K562 (cell line): ENCODE measurements at regions not wholly inside any gene's neighbourhood (a gene's known extent, or its start where the extent isn't known, plus 50 kb on each side); places are given as distances from the start of the nearest gene placed in this dataset.

Experiments
- ATAC-seq: fragments of 200-7000 bp; cut with Tn5 transposase; 3 replicates; pipeline ENCODE4 v1.9.1; 2020; ENCODE audit warnings: moderate library complexity
- BruUV-seq: library from RNA; stranded (reverse); fragments of 400-500 nt; replicated peaks from 2 replicates; lab custom pipeline; 2021; lab: Mats Ljungman, UMichigan
- CTCF ChIA-PET: fragments of 300-600 bp; formaldehyde crosslinking; extraction: SDS; loops from one replicate; lab custom pipeline; 2021; ENCODE audit warnings: low intra/inter-chr PET ratio; lab: Yijun Ruan, JAX
- POLR2A ChIA-PET: fragments of 300-600, 350-650 bp; sonication (Branson Sonifier 250); formaldehyde crosslinking; extraction: SDS; loops from one replicate; lab custom pipeline; 2021; ENCODE audit warnings: antibody characterized with exemption, inconsistent platforms; lab: Yijun Ruan, JAX
- DNase-seq, 4 experiments: peaks; one replicate each; pipeline versions ENCODE4 v3.0.0 to v3.0.0-alpha.2; 2011 to 2018; ENCODE audit warnings: low spot score in 3 of 4, mixed read lengths in 3 of 4; ENCODE audit errors: extremely low read depth in 1 of 4
- FAIRE-seq: peaks from 2 replicates; lab custom pipeline; 2011; peaks lifted over from hg19 to GRCh38; lab: Jason Lieb, UNC
- H2AFZ ChIP-seq: 2 replicates; pipeline ENCODE4 v1.6.0; 2011; ENCODE audit warnings: low read depth, low read length, control low read depth, inconsistent platforms
- H3K27ac ChIP-seq: fragments of 200-600 bp; 3 replicates; pipeline ENCODE4 v1.8.0; 2011; ENCODE audit warnings: low read depth, mild to moderate bottlenecking, control low read depth, inconsistent platforms, low read length, moderate library complexity, mixed read lengths; ENCODE audit errors: extremely low read depth
- H3K27me3 ChIP-seq, 2 experiments: fragments of 300-600 bp in 1 of 2; 2 replicates in 1 of 2; 3 replicates in 1 of 2; pipeline versions ENCODE4 v1.6.0 to v1.8.0; 2011; ENCODE audit warnings: inconsistent platforms in 2 of 2, low read length in 2 of 2, mild to moderate bottlenecking in 1 of 2, mixed read lengths in 1 of 2, moderate library complexity in 1 of 2; ENCODE audit not compliant: control insufficient read depth in 2 of 2, insufficient read depth in 2 of 2
- H3K36me3 ChIP-seq: fragments of 300-600 bp; 3 replicates; pipeline ENCODE4 v1.8.0; 2011; ENCODE audit warnings: mild to moderate bottlenecking, low read length, inconsistent platforms; ENCODE audit not compliant: control insufficient read depth, insufficient read depth
- H3K4me1 ChIP-seq, 2 experiments: fragments of 200-600 bp in 1 of 2; replicated peaks in 1 of 2; 2 replicates in 1 of 2; 3 replicates in 1 of 2; pipeline versions ENCODE4 v1.5.1 to v1.8.0; 2011; ENCODE audit warnings: inconsistent platforms in 2 of 2, low read length in 2 of 2, mild to moderate bottlenecking in 1 of 2, mixed read lengths in 1 of 2, moderate library complexity in 1 of 2; ENCODE audit not compliant: control insufficient read depth in 2 of 2, insufficient read depth in 2 of 2
- H3K4me2 ChIP-seq: 2 replicates; pipeline ENCODE4 v1.6.1; 2011; ENCODE audit warnings: low read length, control low read depth, inconsistent platforms, mixed read lengths; ENCODE audit not compliant: insufficient read depth
- H3K4me3 ChIP-seq: fragments of 200-600 bp; sonication (generic), shearing (Covaris generic); 2 replicates; pipeline ENCODE4 v1.5.1; 2016; ENCODE audit warnings: control low read depth, inconsistent platforms
- H3K79me2 ChIP-seq: fragments of 200-600 bp; 3 replicates; pipeline ENCODE4 v1.8.0; 2011; ENCODE audit warnings: low read length, inconsistent platforms; ENCODE audit not compliant: control insufficient read depth, insufficient read depth
- H3K9ac ChIP-seq, 2 experiments: 2 replicates each; pipeline versions ENCODE4 v1.6.0 to v1.6.1; 2011; ENCODE audit warnings: low read depth in 2 of 2, low read length in 2 of 2, control low read depth in 1 of 2, inconsistent platforms in 1 of 2, mild to moderate bottlenecking in 1 of 2, mixed read lengths in 1 of 2; ENCODE audit not compliant: insufficient read depth in 1 of 2
- H3K9me1 ChIP-seq: one replicate; pipeline ENCODE4 v1.6.0; 2011; ENCODE audit warnings: inconsistent platforms, mild to moderate bottlenecking, low read length, moderate library complexity; ENCODE audit not compliant: control insufficient read depth, insufficient read depth
- H3K9me3 ChIP-seq: replicated peaks from 2 replicates; pipeline ENCODE4 v1.5.1; 2011; ENCODE audit warnings: low read depth, low read length, inconsistent platforms; ENCODE audit not compliant: control insufficient read depth, insufficient read depth
- H4K20me1 ChIP-seq: replicated peaks from 2 replicates; pipeline ENCODE4 v1.6.1; 2011; ENCODE audit warnings: low read length, inconsistent platforms, mixed read lengths; ENCODE audit not compliant: control insufficient read depth, insufficient read depth
- CSDE1 ChIP-seq, 2 experiments: fragments of 450-650 bp; IDR thresholded peaks; 2 replicates each; pipeline ENCODE4 v1.6.1; 2016; ENCODE audit warnings: mild to moderate bottlenecking in 1 of 2
- DACH1 ChIP-seq: fragments of 450-650 bp; IDR thresholded peaks from 2 replicates; pipeline ENCODE4 v1.6.1; 2018; ENCODE audit not compliant: partially characterized antibody
- NFXL1 ChIP-seq: fragments of 450-650 bp; formaldehyde crosslinking; IDR thresholded peaks from 2 replicates; pipeline ENCODE4 v1.4.0; 2021; ENCODE audit warnings: mild to moderate bottlenecking
- PCBP1 ChIP-seq: fragments of 200-400 bp; formaldehyde crosslinking; IDR thresholded peaks from 2 replicates; pipeline ENCODE4 v1.6.1; 2018; ENCODE audit warnings: mild to moderate bottlenecking, low read depth, low read length; ENCODE audit not compliant: poor library complexity, severe bottlenecking
- SMAD2 ChIP-seq: fragments of 150-350 bp; IDR thresholded peaks from 2 replicates; pipeline ENCODE4 v1.6.1; 2014; ENCODE audit warnings: low read depth, mild to moderate bottlenecking, low read length
- WGBS: fragments of 100-300 bp; shearing (Covaris generic); methylation state at CpG from one replicate; pipeline ENCODE4 v1.1.6; 2016; ENCODE audit warnings: low coverage, mixed read lengths; ENCODE audit not compliant: insufficient coverage; ENCODE audit errors: missing lambda C conversion rate; 5-methylcytosine and 5-hydroxymethylcytosine counted together
- in situ Hi-C: fragments of 300-500 bp; cut with MboI; formaldehyde crosslinking; loops from 4 replicates; pipeline ENCODE4 v1.15.0; 2018; ENCODE audit warnings: inconsistent platforms, mixed read lengths
- intact Hi-C: fragments of 100-400 bp; cut with micrococcal nuclease; formaldehyde crosslinking; loops from 2 replicates; pipeline ENCODE4 v1.14.2; 2022
- TF ChIP-seq, protein P1 (sequence below): sonication (generic); formaldehyde crosslinking; IDR thresholded peaks from 2 replicates; pipeline ENCODE4 v1.8.0; 2022; ENCODE audit warnings: missing genetic modification reagents, mild to moderate bottlenecking, borderline replicate concordance
- TF ChIP-seq, protein P2 (sequence below): fragments of 250-450 bp; sonication (Bioruptor Pico); IDR thresholded peaks from 2 replicates; pipeline ENCODE4 v1.5.1; 2021; ENCODE audit warnings: mild to moderate bottlenecking

DNA sequence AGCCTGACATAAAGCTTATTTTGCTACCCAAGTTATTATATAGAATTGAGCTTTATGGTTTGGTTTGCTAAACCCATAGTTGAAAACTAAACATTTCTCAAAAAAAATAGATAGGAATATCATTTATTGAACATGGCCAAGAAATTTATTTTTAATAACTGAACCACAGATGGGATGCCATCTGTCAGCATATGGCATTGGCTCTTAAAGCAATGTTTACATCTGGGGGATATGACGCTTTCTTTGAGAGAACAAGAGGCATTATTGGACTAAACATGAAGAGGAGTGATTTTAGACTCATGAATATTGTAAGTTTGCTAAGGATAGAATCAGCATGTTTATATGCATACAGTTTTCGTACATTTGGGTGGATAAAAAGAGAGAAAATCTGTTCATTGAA, 132.6 kb upstream of the SLIT2 start:
- H3K79me2 ChIP-seq: no peaks in the 10 kb centered on the region
- no peak overlapping the region for H2AFZ ChIP-seq
- WGBS: 0% methylated on average over 2 of the region's 2 CpGs
- ATAC-seq: no peak
- H3K9ac ChIP-seq: no peak overlapping the region
- TF ChIP-seq, protein P1, sequence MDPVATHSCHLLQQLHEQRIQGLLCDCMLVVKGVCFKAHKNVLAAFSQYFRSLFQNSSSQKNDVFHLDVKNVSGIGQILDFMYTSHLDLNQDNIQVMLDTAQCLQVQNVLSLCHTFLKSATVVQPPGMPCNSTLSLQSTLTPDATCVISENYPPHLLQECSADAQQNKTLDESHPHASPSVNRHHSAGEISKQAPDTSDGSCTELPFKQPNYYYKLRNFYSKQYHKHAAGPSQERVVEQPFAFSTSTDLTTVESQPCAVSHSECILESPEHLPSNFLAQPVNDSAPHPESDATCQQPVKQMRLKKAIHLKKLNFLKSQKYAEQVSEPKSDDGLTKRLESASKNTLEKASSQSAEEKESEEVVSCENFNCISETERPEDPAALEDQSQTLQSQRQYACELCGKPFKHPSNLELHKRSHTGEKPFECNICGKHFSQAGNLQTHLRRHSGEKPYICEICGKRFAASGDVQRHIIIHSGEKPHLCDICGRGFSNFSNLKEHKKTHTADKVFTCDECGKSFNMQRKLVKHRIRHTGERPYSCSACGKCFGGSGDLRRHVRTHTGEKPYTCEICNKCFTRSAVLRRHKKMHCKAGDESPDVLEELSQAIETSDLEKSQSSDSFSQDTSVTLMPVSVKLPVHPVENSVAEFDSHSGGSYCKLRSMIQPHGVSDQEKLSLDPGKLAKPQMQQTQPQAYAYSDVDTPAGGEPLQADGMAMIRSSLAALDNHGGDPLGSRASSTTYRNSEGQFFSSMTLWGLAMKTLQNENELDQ (CRISPR knock-in tag): no peak
- TF ChIP-seq, protein P2, sequence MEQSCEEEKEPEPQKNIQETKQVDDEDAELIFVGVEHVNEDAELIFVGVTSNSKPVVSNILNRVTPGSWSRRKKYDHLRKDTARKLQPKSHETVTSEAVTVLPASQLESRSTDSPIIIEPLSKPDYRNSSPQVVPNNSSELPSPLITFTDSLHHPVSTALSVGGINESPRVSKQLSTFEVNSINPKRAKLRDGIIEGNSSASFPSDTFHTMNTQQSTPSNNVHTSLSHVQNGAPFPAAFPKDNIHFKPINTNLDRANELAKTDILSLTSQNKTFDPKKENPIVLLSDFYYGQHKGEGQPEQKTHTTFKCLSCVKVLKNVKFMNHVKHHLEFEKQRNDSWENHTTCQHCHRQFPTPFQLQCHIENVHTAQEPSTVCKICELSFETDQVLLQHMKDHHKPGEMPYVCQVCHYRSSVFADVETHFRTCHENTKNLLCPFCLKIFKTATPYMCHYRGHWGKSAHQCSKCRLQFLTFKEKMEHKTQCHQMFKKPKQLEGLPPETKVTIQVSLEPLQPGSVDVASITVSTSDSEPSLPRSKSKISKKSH (CRISPR knock-in tag): no peak
- TF ChIP-seq SMAD2: no peak
- TF ChIP-seq PCBP1: no peak
- TF ChIP-seq NFXL1: no peak
- TF ChIP-seq CSDE1 (IDR thresholded peaks at IDR 0.05): no peak
- TF ChIP-seq DACH1: no peak
- TF ChIP-seq, all 486 proteins: peak for 0
- H3K9me1 ChIP-seq: no peaks in the 10 kb centered on the region
- ChIA-PET POLR2A (no interaction called here), CTCF (no interaction called here)
- no peaks in the 10 kb centered on the region for H3K4me1 ChIP-seq
- no peak overlapping the region for H3K27ac ChIP-seq
- H3K4me3 ChIP-seq: no peak overlapping the region
- no TSS peak for BruUV-seq
- H3K36me3 ChIP-seq: no peaks in the 10 kb centered on the region
- FAIRE-seq (no peak), DNase-seq (no peak)
- no peak overlapping the region for H3K4me2 ChIP-seq
- no peaks in the 10 kb centered on the region for H3K27me3 ChIP-seq
- H3K9me3 ChIP-seq: no peaks in the 10 kb centered on the region
- in situ Hi-C loops: no loop called here
- intact Hi-C loops: no loop called here
- H4K20me1 ChIP-seq: no peaks in the 10 kb centered on the region
